ENCODE measurements at regions not wholly inside any gene's neighbourhood (a gene's known extent, or its start where the extent isn't known, plus 50 kb on each side); places are given as distances from the start of the nearest gene placed in this dataset.

- Histone ChIP-seq H3K27ac (no peak overlapping the region), H3K9me3 (no peaks in the 10 kb centered on the region), H3K27me3 (peaks cover 0 to under 1% of the 10 kb centered on the region in 2 donors), H3K4me1 (no peaks in the 10 kb centered on the region), H3K4me3 (no peak overlapping the region), H3K36me3 (no peaks in the 10 kb centered on the region)
- intact Hi-C loops (cut with DNase I; ENCODE audit: low total_unique reads) = no loop called here
- TF ChIP-seq POLR2AphosphoS5 (IDR thresholded peaks at IDR 0.05) (no peak), CTCF (IDR thresholded peaks at IDR 0.05) (no peak), POLR2A (IDR thresholded peaks at IDR 0.05) (no peak)
- no peak for DNase-seq (ENCODE audit: low spot score in 2 of 2)
Measured at GRCh38 chr2:15814946-15815345, 125.4 kb upstream of the MYCN start.

GRCh38 chr2:15816226-15816625 is 124.1 kb upstream of the MYCN start:
- DNase-seq (ENCODE audit: low spot score in 2 of 2) = no peak
- intact Hi-C loops (cut with DNase I; ENCODE audit: low total_unique reads) = no loop called here
- H3K27me3 ChIP-seq = no peaks in the 10 kb centered on the region

GRCh38 chr2:15816674-15817406 is 123.5 kb upstream of the MYCN start:
- no peak for DNase-seq (ENCODE audit: low spot score in 2 of 2)
- Histone ChIP-seq H3K4me3 (no peak overlapping the region), H3K4me1 (no peaks in the 10 kb centered on the region), H3K36me3 (no peaks in the 10 kb centered on the region), H3K27ac (no peak overlapping the region), H3K27me3 (no peaks in the 10 kb centered on the region), H3K9me3 (no peaks in the 10 kb centered on the region)
- TF ChIP-seq POLR2AphosphoS5 (IDR thresholded peaks at IDR 0.05) (no peak), POLR2A (IDR thresholded peaks at IDR 0.05) (no peak), CTCF (IDR thresholded peaks at IDR 0.05) (no peak)
- intact Hi-C loops (cut with DNase I; ENCODE audit: low total_unique reads) = no loop called here

More at GRCh38 chr2:15816226-15816625, 124.1 kb upstream of the MYCN start:
- H3K36me3 ChIP-seq = no peaks in the 10 kb centered on the region
- TF ChIP-seq CTCF (IDR thresholded peaks at IDR 0.05) (no peak), POLR2A (IDR thresholded peaks at IDR 0.05) (no peak), POLR2AphosphoS5 (IDR thresholded peaks at IDR 0.05) (no peak)
- no peak overlapping the region for H3K27ac ChIP-seq
- H3K9me3 ChIP-seq = no peaks in the 10 kb centered on the region
- no peaks in the 10 kb centered on the region for H3K4me1 ChIP-seq
- H3K4me3 ChIP-seq = no peak overlapping the region

- no peak for TF ChIP-seq POLR2AphosphoS5 (IDR thresholded peaks at IDR 0.05)
- no peak for TF ChIP-seq CTCF (IDR thresholded peaks at IDR 0.05)
- TF ChIP-seq POLR2A (IDR thresholded peaks at IDR 0.05) = no peak
- Histone ChIP-seq H3K36me3 (no peaks in the 10 kb centered on the region), H3K9me3 (no peaks in the 10 kb centered on the region), H3K4me1 (no peaks in the 10 kb centered on the region), H3K27ac (no peak overlapping the region), H3K27me3 (no peaks in the 10 kb centered on the region), H3K4me3 (no peak overlapping the region)
- no peak for DNase-seq (ENCODE audit: low spot score in 2 of 2)
- intact Hi-C loops (cut with DNase I; ENCODE audit: low total_unique reads) = no loop called here
Measured at GRCh38 chr2:15817748-15818147, 122.6 kb upstream of the MYCN start.

- Histone ChIP-seq H3K4me3 (no peak overlapping the region), H3K27me3 (no peaks in the 10 kb centered on the region), H3K4me1 (no peaks in the 10 kb centered on the region), H3K27ac (no peak overlapping the region), H3K36me3 (no peaks in the 10 kb centered on the region), H3K9me3 (no peaks in the 10 kb centered on the region)
- DNase-seq (ENCODE audit: low spot score in 2 of 2) = no peak
- intact Hi-C loops (cut with DNase I; ENCODE audit: low total_unique reads) = no loop called here
- no peak for TF ChIP-seq POLR2A (IDR thresholded peaks at IDR 0.05)
Measured at GRCh38 chr2:15818318-15818753, 122.0 kb upstream of the MYCN start.
